ENCODE measurements at regions not wholly inside any gene's neighbourhood (a gene's known extent, or its start where the extent isn't known, plus 50 kb on each side); places are given as distances from the start of the nearest gene placed in this dataset.

- H3K4me1 ChIP-seq: no peaks in the 10 kb centered on the region
- intact Hi-C loops (cut with DNase I): no loop called here
- H3K36me3 ChIP-seq (ENCODE audit: insufficient read depth in 1 of 2, low read depth in 1 of 2): no peaks in the 10 kb centered on the region
- ATAC-seq: no peak
- DNase-seq: no peak
- H3K27me3 ChIP-seq (ENCODE audit: insufficient read depth in 3 of 3, low read length in 2 of 3): no peaks in the 10 kb centered on the region
- no peak overlapping the region for H3K27ac ChIP-seq
- 55 to 62% (median 62%) methylated on average over 4 of the region's 4 CpGs for WGBS, 3 donors
- no peak overlapping the region for H3K4me3 ChIP-seq
- no peak for TF ChIP-seq CTCF (IDR thresholded peaks at IDR 0.05)
- H3K9me3 ChIP-seq: no peaks in the 10 kb centered on the region
Observed at GRCh38 chr13:72489751-72490150, 237.7 kb downstream of the MZT1 start.

- Histone ChIP-seq H3K27ac (no peak overlapping the region), H3K4me3 (no peak overlapping the region), H3K4me1 (no peaks in the 10 kb centered on the region), H3K9me3 (no peaks in the 10 kb centered on the region), H3K36me3 (ENCODE audit: insufficient read depth in 1 of 2, low read depth in 1 of 2) (no peaks in the 10 kb centered on the region), H3K27me3 (ENCODE audit: insufficient read depth in 3 of 3, low read length in 2 of 3) (no peaks in the 10 kb centered on the region)
- ATAC-seq: no peak
- WGBS, 3 donors: 71 to 72% (median 72%) methylated on average over 4 of the region's 4 CpGs
- intact Hi-C loops (cut with DNase I): no loop called here
- DNase-seq: no peak
- no peak for TF ChIP-seq CTCF (IDR thresholded peaks at IDR 0.05)
Observed at GRCh38 chr13:72473321-72473720, 254.1 kb downstream of the MZT1 start.

- no peaks in the 10 kb centered on the region for H3K4me1 ChIP-seq
- ATAC-seq: no peak
- H3K27me3 ChIP-seq (ENCODE audit: insufficient read depth in 3 of 3, low read length in 2 of 3): no peaks in the 10 kb centered on the region
- no peaks in the 10 kb centered on the region for H3K9me3 ChIP-seq
- intact Hi-C loops (cut with DNase I): no loop called here
- H3K4me3 ChIP-seq: no peak overlapping the region
- TF ChIP-seq CTCF (IDR thresholded peaks at IDR 0.05): no peak
- H3K36me3 ChIP-seq (ENCODE audit: insufficient read depth in 1 of 2, low read depth in 1 of 2): no peaks in the 10 kb centered on the region
- H3K27ac ChIP-seq: no peak overlapping the region
- DNase-seq: no peak
Observed at GRCh38 chr13:72469906-72470305, 257.5 kb downstream of the MZT1 start.

- H3K27me3 ChIP-seq (ENCODE audit: insufficient read depth in 3 of 3, low read length in 2 of 3): no peaks in the 10 kb centered on the region
- H3K4me1 ChIP-seq: no peaks in the 10 kb centered on the region
- intact Hi-C loops (cut with DNase I): no loop called here
- no peaks in the 10 kb centered on the region for H3K36me3 ChIP-seq (ENCODE audit: insufficient read depth in 1 of 2, low read depth in 1 of 2)
- no peak overlapping the region for H3K27ac ChIP-seq
- TF ChIP-seq CTCF (IDR thresholded peaks at IDR 0.05): no peak
- no peaks in the 10 kb centered on the region for H3K9me3 ChIP-seq
- 42 to 50% (median 46%) methylated on average over 7 of the region's 7 CpGs for WGBS, 3 donors
- H3K4me3 ChIP-seq: no peak overlapping the region
- ATAC-seq (no peak), DNase-seq (no peak)
Observed at GRCh38 chr13:72463561-72463960, 263.9 kb downstream of the MZT1 start.

GRCh38 chr13:72462726-72463125 lies 264.7 kb downstream of the MZT1 start:
- intact Hi-C loops (cut with DNase I): no loop called here
- ATAC-seq: no peak

More at GRCh38 chr13:72462726-72463125, 264.7 kb downstream of the MZT1 start:
- H3K27me3 ChIP-seq (ENCODE audit: insufficient read depth in 3 of 3, low read length in 2 of 3): no peaks in the 10 kb centered on the region
- no peak for DNase-seq
- no peaks in the 10 kb centered on the region for H3K4me1 ChIP-seq
- H3K4me3 ChIP-seq: no peak overlapping the region
- no peak for TF ChIP-seq CTCF (IDR thresholded peaks at IDR 0.05)
- H3K9me3 ChIP-seq: no peaks in the 10 kb centered on the region
- no peaks in the 10 kb centered on the region for H3K36me3 ChIP-seq (ENCODE audit: insufficient read depth in 1 of 2, low read depth in 1 of 2)
- no peak overlapping the region for H3K27ac ChIP-seq

Data from psoas muscle (tissue), 7 donors.